A172 (cell line): ENCODE measurements at regions not wholly inside any gene's neighbourhood (a gene's known extent, or its start where the extent isn't known, plus 50 kb on each side); places are given as distances from the start of the nearest gene placed in this dataset.

Experiments used
- DNase-seq: peaks from one replicate; pipeline ENCODE4 v3.0.0-alpha.2; 2015; ENCODE audit warnings: low spot score

DNA sequence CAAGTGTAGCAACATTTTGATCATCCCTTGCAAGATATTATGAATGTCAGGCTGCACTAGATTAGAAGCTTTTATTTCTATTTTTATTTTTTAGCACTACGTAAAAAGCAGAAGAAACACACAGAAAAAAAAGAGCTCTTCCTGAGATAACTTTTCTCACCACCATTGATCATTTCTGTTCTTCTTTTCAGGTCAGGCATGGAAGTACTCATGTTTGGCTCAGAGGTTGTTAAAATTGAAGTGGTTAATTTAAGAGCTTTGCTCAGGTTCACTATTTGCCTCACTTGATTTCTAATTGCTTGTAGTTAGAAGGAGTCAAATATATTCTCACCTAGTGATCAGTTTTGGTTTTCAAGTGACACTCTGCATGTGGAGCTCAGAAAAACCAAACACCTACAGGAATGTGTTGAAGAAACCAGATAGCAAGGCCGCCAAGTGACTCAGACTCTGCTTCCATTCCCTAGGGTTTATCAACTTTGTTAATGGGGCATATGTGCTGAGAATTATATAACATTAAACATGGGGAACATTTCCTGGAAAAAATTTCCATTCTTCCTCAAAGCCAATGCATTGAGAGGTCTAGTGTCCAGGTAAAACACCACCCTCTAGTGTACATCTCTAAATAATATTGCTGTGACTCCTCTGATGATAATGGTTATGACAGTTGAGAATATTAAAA, 679.8 kb downstream of the CETN3 start:
- peak; percentile 18 for DNase-seq

DNA sequence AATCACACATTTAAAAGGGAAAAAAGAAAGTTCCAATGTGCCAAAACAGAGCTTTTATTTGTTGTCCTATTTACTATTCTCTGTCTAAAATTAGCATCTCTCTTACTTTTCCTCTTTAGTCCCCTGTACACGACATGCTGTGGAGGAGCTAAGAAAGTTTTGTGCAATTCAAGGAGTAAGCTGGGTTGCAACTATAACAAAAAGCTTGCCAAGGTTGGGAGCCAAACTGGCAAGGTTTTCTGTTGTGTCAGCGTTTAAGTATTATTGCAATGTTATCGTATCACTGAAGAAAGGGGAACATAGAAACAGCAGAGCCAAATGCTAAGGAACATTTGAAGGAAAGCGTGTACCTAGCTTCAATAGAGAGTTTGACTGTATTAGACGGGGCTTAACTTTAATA, 680.8 kb downstream of the CETN3 start:
- no peak for DNase-seq

DNA sequence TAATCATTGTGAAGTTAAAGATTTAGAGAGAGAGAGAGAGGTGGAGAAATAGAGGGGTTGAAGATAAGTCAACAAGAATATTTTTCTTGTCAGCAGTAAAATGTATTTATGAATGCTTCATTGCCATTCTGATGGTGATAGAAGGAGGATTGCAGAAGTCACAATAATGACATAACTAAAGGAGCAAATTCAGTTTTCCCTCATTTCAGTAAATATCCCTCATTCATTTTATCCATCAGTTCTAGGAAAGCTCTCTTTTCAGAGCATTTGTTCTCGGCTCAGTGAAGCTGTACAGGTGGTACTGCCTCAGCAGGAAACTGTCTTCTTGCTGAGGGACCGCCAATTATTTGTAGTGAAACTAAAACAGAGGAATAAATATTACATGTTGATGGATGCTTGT, 681.4 kb downstream of the CETN3 start:
- no peak for DNase-seq

DNA sequence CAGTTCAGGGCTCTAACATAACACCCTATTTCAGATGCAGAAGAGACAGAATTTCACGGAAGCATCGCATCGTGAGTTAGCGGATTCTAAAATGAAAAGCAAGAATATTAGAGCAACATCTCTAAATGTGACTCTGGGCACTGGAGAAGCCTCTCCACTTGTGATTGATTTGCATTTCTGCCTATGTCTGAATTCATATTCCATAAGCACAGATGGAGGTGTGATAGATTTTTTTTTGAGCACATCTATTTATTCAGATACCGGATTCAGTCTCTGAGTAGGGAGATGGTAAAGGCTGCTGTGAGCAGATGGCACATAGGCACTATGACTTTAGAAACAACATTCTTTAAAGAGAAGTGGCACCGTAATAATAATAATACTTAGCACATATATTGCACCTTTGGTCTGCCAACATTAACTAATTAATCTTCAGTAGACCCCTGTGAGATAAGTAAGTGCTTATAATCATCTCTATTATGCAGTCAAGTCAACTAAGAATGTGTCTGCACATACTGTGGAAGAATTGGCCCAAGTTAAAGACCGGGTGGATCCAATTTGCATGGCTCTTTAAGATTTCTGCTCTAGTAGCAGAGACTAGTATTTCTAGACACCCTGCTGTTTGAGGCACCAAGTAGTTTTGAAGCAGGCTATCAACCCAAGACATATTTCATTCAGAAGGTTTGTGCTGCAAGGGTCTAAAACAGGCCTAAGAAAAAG, 685.0 kb downstream of the CETN3 start:
- DNase-seq: no peak

DNA sequence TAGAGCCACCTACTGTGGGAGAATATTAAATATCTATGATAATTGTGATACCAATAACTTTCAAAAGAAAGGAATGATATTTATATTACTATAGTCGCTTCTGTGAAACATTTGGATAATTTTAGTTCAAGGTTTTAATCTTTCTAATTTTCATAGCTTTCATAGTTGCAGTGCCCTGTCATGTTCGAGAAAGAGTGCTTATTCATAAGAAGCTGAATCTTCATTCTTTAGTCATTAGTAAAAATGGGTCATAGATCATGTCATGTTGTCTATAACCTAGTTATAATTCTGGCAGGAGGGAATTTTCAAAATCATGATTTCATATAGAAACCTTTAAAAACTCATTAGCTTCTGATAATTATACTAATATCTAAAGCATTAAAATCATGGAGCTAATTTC, 685.6 kb downstream of the CETN3 start:
- no peak for DNase-seq

DNA sequence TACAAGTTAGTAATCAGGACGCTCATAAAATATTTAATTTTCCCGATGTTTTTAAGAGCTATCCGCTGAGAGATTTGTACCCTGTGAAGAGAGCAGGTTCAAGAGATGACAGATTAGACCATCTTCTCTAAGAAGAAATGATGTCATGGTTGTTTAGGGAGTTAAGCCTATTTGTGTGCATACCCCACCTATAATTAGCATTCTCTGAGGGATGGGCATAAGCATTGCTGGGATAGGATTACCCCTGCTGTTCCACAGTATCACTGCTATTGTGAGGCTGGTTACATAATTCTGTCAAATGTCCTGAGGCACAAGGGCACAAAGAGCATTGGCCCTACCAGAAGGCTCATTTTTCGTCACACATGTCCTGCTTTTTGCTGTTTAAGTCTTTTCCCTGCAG, 687.0 kb downstream of the CETN3 start:
- DNase-seq: no peak

DNA sequence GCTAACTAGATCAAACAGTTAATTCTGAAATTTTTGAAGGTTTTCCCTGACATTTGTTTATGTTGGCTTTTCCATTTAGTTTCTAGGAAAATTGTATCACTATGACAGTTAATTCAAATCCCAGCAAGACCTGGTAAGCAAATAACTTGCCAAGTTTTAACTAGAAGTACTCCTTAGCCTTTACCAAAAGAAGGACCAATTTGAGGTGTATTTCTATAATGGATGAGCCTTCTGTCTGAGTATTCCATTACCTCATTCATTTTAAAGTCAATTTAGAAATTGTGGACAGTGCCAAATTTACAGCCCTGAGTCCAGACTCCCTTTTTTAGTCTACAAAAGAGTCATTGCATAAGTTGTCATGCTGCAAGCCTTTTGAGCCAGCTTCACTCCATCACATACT, 687.6 kb downstream of the CETN3 start:
- DNase-seq: no peak

DNA sequence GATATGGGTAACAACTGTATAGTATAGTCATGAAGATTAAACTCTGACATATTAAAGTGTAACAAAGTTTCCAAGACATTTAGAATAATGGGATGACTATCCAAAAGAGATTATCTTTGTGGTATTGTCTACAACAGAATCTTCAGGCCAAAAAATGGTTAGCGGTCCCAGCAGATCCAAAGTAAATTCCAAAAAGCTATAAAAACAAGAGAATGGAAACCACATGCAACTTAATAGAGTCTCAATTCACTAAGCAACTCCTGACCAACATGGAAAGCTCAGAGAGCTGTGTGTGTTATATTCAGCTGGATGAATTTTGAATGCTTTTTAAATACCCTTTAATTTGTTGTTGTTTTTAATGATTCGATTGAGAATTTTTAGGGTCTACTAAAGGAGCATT, 688.2 kb downstream of the CETN3 start:
- DNase-seq: no peak

DNA sequence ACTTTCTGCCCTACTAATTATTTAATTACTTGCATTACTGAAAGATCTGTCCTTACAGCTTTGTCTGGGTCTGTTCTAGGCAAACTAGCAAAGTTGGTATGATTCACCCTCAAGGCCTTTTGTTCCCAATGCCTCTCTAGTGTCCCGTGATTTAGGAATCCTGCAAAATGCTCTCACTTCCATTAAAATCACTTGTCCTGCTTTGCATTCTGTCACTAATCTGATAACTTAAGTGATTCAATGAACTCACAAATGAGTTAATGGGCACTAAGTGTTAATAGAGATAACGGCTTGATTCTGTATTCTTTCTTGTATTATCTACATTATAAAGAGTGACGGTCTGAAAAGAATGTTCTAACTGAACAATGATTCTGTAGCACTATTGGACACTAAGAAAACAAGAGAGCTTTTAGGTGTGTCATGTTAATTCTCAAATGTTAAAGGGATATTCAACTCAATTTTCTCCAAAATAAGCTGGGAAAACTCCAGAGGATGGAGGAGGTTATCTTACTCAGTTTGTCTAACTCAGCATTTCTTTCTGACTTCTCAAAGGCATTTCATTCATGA, 697.3 kb downstream of the CETN3 start:
- no peak for DNase-seq

DNA sequence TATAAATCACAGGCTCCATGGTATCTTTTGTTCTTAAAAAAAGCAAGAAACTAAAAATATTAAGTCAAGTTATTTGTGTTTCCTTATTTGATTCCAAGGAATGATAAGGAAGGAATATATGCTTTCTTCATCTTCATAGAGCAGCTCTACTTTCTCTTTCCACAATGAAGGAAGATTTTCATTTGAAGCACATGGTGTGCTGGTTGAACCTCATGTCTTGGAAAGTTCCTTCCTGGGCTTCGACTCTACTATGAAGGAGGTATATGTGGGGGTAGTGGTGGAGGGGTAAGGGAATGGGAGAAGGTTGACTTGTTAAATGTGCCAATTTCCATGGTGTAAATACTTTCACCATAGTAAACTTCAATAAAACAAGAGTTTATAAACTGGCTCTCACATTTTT, 698.0 kb downstream of the CETN3 start:
- no peak for DNase-seq

DNA sequence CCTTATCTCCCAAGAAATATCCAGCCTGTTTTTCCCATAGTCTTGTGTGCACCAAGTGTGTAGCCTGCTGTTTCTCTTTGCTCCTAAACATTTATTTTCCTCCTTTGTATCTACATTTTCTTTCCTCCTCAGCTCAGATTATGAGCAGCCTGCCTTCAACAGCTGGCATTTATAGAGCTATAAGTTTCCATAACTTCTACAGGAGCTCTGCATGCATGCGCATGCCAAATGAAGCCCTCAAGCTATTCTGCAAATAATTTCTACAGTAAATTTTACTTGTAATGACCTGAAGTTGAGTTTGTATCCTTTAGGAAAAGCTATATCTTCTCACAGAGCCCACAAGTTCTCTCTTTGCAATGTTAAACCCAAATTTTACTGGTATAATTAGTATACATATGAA, 699.5 kb downstream of the CETN3 start:
- no peak for DNase-seq

DNA sequence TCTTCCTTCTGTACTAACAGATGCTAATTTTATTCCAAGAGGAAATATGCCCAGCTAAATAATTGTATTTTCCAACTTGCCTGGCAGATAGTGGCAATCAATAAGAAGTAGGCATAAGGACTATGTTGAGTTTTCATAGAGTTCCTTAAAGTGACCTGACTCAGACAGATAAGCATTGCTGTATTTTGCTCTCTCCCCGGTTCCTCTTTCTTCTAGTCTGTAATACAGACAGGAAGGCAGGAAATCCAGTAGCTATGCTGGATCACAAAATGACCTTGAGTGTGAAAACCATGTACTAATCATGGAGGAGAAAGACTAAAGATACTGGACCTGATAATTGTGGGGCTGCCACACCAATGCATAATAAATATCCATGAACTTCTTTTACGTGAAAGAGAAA, 701.7 kb downstream of the CETN3 start:
- DNase-seq: no peak

DNA sequence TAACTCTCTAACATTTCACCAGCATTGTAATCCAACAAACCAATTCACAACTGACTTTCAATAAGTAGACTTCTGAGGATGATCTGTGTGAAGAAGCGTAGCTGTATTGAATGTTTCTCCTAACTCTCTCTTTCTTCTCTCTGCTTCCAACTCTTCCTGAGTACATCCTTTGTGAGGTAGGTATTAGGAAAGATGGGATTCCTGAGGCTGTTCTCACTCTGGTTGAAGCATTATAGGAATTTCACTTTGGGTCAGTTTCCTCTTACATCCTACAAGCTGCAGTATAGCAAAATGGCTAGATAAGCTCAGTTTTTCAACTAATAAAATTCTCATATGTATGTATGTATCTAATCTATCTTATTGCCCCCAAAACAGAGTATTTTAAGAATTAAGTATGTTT, 702.8 kb downstream of the CETN3 start:
- DNase-seq: no peak

DNA sequence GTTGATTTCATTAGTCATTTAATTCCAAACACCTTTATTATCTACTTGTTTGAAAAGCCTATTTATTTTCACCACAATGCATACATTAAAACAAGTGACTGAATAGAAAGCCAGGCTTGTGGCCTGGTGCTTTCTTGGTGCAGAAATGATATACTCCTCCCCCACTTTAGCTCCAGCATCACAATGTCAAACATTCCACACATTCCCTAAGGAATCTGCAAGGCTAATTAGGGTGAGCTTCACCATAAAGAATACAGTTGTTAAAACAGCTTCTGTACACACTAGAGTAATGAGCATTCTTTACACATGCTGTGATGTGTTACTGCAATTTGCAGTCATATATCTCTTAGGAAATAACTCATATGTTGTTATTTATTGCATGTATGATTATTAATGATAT, 705.7 kb downstream of the CETN3 start:
- DNase-seq: peak; percentile 58

DNA sequence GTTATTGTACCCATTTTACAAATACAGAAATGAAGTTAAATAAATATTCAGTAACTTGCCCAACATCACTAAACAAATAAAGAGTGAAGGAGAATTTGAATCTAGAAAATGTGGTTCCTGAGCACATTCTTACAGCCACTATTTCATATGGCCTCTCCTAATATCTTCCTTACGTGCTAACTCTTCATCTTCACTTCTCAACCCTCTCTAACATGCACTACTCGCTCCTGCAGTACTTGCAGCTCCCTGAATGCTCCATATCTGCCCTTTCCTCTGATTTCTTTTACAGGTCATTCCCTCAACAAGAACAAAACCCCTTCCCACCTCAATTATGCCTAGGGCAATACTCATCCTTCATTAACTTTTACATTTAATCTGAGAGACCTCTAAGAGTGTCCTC, 711.5 kb downstream of the CETN3 start:
- DNase-seq: no peak

DNA sequence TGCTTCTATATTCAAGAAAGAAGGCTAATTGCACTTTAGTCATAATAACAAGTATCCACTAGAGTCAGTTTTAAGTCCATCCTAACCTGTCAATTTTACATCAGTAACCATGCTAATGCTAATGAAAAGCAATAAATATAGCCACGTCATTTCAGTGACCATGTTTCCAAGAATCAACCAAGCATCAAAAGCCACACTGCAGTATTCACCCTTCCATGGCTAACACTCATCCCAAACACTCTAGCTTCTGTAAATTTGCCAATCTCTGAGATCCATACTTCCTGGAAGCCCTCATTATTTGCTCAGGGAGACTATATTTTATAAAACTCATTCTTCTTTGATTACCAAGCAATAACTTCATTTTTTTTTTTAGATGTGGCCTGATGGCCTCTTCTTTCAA, 712.0 kb downstream of the CETN3 start:
- DNase-seq: no peak

DNA sequence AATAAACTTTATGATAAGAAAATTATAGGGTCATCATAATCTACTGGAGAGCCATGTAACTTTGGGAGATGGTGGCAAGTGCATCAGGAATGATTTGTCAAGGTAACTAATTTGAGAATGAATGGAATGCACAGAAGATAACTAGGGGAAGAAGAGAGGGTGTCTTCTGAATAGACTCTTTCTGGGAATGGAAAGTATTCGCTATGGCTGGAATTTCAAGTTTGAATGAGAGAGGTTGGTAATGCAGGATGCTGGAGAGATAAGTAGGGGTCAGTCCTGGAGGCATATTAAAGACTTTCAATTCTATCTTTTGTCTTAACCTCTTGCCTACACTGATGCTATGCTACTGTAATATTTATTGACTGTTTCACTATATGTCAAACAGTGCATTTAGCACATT, 714.2 kb downstream of the CETN3 start:
- DNase-seq: no peak

DNA sequence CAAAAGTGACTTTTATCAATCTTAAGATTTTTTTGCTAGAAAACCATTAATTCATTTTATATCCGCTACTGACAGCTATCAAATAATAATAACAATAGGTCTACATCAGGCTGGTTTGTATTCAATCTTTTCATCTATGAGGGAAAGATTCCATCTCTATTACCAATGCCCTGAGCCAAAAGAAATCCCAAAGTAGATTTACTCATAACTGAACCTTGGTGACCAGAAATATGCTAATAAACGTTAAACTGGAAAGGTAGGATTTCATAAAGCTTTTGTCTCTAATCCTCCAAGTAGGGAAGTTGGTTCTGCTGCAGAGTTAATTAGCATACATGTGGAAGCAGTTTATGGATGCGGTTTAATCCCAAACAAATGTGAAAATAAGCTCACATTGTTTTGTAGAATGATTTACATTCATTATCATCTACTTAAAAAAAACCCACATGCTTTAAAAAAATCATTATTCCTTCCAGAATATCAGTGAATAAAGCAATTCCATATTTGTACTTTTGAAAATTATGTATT, 715.5 kb downstream of the CETN3 start:
- no peak for DNase-seq

DNA sequence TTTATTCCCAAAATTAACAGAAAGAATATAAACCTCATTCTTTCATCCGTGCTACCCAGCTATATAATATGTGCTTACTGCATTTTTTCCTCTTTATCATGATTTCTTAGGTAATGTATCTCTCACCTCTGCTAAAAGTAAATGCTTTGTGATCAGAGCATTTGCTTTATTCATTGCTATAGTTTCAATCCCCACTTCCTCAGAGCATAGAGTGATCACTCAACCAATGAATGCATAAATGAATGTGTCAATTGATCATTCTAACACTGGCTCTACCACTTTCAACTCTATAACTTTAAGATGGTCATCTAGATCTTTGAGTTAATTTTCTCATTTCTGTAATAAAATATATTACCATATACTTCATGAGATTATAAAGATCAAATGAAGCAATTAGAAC, 719.2 kb downstream of the CETN3 start:
- DNase-seq: no peak

DNA sequence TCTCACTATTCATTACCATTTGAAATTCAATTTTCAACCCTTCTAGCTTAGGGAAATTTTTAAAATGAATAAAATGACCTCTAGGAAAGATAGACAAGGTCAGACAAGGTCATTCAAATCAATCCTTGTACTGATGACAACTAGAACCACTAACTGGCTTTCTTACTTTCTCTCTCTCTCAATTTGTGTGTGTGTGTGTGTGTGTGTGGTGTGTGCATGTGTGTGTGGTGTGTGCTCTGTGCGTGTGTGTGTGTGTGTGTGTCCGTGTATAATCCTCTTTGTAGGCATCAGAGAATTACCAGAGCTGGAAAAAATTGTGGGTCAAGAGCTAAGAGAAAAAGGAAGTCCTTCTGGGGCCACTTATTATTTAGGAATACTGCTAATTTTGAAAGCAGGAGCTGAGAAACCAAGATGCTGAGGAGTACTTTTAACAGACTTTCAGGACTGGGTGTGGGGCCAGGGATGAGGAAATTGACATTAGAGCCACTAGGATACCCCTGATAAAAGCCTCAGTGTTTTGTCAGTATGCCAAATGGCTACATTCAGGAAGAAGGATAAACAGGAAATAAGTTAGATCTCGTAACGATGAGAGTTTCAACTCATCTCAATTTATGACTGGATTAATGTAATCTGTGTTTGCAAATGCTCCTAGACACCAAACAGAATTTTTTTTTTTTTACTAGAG, 723.3 kb downstream of the CETN3 start:
- no peak for DNase-seq

DNA sequence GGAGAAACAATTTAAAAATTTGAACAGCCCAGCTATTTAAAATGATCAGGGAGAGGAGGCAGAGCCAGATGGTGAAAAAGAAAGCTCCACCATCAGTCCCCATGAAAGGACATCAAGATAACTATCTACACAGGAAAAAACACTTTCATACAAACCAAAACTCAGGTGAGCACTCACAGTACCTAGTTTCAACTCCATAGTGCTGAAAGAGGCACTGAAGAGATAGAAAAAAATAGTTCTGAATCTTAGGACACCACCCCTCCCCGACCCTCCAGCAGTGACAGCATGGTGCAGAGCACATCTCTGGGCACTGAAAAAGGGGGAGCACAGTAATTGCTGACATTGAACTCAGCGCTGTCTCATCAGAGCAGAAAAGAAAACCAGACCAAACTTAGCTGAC, 732.9 kb downstream of the CETN3 start:
- DNase-seq: no peak

DNA sequence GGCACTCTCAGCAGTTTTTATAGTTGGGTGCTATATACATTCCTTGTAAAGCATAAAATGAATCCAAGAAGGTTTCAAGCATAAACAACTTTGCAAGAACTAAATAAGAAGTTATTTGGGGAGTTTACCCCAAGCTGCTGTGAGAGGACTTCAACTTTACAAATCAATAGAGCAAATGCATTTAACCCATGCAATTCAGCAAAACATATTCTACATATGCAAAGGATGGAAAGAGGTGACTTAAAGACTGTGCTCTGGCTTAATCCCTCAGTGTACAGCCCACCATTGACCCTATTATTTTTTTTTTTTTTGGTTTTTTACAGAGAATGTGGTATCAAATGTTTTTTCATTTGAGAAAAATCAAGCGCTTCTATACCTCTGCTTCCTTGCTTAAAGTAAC, 736.5 kb downstream of the CETN3 start:
- DNase-seq: no peak

DNA sequence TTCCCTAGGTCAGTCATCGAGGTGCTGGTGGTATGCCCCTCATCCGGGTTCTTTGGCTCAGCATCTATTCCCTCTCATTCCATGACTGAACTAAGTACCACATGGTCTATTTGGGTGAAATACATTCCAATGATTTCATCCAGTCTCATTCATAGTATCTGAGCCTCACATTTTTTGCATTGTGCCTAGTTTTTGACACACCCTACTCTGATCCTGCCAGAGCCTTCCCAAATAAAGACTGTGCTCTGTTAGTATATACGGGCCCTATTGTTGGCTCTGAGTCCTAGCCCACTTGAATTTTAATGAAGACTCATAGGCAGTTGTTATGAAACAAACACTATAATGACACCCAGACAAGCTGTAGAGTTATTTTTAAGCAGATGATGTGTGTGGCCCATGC, 740.7 kb downstream of the CETN3 start:
- no peak for DNase-seq
